GM21825 (cell line): ENCODE measurements at regions not wholly inside any gene's neighbourhood (a gene's known extent, or its start where the extent isn't known, plus 50 kb on each side); places are given as distances from the start of the nearest gene placed in this dataset.

Experiments used
- ATAC-seq: cut with Tn5 transposase; IDR thresholded peaks from one replicate; pipeline ENCODE4 v1.9.1; 2021; ENCODE audit warnings: mild to moderate bottlenecking, moderate library complexity; ENCODE audit not compliant: unreplicated experiment

DNA sequence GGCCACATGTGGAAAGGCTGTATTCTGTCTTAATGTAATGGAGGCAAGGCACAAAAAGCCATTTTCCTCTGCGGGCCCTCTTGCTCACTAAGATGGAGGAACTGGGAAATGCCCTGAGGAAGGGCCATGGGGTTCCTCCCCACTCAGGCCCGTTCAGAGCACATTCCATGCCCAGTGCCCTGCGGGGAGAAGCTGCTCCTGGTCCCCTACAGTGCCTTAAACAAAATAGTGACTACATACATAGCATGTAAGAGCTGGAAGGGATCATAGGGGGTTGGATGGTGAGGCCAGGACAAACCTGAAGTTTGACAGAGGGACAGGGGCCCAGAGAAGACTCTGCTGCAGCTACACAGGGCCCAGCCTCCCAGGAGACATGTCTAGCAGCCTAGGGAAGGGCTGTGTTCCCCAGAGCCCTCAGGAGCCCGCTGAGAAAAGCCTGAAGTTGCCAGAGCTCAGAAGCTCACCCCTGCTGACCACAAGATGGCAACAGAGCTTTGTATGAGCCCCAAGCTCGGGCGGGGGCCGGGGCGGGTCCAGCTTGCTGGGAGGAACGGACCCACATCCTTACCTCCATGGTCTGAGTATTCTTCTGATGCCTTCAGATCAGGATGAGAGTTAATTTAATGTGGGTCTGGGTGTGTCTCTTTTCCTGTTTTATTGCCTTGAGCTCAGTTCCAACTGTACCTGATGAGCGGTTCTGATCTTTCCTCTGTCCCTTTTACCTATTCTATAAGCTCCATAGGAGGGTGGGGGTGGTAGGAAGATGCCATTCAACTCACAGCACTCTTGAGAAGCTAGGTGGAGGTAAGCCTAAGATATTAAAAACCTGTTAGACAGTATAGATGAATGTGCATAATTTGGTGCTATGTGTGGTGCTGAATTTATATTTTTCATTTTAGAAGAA, 242.9 kb downstream of the CDC5L start:
- ATAC-seq = no peak

DNA sequence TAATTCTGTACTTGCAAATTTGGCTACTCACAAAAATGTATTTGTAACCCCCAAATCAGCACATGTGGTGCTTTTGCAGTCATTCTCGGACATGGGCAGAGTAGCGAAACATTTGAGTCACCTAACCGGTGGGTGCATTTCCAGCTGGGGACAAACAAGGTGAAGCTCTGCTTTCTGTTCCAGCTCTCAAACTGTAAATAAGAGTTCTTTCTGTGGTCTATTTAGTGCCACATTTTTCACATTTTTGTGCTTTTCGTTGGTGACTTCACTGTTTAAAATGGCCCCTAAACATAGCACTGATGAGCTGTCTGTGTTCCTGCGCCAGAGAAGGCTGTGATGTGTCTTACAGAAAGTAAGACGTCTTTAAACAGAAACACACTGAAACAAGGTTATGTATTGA, 244.5 kb downstream of the CDC5L start:
- no peak for ATAC-seq

DNA sequence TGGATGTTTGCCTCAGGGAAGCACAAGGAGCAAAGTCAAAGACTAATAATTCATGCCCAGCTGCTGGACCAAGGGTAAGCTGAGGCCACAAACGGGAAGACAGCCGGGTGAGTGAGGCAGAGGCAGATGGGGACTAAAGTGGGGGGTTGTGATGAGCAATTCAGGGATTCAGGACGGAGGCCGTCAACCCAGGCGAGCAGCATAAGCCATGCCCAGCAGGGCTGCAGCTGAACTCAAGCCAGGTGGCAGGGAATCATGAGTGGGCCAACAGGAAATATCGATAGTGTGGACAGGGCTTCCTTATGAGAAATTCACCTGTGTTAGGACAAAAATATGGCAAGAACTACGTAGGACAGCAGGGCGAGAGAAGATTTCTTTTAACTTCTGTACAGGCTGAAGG, 246.8 kb downstream of the CDC5L start:
- ATAC-seq = no peak

DNA sequence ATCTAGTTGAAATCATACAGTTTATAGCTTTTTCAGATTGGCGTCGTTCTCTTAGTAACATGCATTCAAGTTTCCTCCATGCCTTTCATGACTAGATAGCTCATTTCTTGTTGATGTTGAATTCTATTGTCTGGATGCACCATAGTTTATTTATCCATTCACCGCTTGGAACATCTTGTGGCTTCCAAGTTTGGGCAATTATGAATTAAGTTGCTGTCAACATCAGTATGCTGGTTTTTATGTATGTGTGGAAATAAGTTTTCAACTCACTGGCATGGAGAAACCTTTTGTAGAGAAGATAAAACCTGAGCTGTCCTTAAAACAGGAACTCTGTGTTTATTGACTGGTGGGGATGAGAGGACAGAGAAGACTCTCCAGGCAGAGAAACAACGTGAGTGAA, 248.0 kb downstream of the CDC5L start:
- no peak for ATAC-seq

DNA sequence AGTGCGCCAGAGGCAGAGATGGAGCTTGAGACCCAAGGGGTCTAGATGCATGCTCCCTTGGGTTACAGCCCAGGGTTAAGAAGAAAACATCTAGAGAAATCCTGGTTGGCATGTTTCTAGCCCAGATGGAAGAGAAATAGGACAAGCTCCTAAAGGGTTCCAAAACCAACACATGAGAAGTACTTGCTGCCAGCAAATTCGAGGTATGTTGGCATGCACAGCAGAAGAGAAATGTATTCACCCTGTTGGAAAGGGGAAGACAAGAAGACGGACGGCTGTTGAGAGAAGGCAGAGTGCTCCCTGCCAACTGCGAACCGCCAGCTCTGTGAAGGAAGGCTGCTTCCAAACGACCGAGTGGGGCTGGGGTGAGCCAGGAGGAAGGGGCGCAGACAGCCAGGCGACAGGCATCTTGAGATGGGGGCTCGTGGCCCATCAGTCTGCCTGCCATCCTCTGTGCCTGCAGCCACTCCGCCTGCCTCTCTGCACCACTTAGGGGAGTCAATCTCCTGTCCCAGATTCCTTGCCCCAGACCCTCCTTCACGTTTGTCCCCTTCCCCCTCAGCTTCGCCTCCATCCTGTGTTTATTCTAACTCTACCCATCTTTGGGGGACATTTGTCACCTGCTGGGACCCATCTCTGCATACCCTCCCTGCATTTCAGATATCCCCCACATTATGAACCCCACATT, 249.2 kb downstream of the CDC5L start:
- no peak for ATAC-seq

DNA sequence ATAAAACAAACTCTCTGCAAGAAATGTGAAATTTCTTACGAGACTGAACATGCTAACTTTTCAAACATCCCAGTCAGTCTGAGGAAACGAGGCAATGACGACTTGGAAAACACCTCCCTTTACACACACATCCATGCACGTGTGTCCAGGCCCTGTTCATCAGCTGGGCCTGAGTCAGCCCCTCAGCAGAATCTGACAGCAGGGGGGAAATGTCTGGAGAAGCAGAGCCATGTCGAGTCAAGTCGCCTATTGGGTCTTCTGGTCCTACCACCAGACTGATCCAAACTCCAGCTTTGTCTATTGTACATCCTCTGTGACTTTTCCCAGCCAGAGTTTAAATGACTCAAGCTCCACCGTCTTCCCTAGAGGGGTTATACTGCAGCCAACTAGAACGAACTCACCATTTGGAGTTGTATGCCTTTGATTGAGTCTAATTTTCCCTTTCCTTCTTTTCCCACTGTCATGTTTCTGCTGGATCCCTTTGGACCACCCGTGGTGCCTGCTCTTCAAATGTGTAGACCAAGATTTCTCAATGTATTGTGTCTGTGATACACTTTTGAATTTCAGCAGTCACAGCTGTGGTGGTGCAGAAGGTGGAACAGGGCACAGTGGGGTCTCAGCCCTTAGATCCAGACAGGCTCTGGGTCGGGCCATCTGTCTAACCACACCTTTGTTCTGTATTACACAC, 254.0 kb downstream of the CDC5L start:
- no peak for ATAC-seq

DNA sequence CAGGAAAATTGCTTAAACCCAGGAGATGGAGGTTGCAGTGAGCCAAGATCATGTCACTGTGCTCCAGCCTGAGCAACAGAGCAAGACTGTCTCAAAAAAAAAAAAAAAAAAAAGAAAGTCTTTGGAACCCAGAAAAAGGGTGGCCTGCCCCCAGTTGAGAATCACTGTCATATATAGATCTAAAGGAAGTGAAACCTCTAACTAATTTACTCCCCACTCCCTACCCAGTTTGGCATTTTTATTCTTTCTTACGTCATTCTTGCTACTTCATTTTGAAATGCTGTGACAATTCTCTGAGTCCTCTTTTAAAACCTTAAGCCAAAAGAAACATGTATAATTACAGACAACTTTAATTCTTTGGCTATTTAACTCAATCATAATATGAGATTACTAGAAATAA, 254.8 kb downstream of the CDC5L start:
- ATAC-seq = no peak

DNA sequence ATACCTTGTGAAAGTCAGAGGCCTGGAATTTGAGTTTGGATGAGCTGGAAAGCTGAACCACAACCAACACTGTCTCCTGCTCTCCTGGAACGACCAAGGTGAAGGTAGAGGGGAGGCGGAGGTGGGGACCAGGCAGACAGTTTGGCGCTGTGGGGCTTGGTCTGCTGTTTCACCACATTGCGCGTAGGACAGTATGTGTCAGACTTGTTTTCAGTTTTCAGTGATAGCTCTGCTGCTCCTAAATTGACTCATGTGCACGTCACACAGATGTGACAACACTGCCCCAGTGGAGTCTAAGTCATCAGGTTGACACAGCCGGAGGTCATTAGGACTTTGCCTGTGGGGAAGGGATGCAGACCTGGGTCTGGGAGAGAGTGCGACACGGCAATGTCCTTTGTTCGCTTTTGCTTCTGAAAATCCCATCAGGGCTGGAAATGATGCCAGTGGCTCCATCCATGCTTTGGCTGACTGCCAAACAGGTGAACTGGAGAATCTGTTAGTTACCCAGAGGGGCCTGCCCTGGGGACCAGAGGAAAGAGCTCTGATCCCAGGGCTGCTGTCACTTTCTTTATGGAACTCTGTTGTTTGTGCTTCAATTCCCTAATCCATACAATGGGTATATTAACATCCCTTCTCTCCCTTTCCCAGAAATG, 255.5 kb downstream of the CDC5L start:
- ATAC-seq = no peak

DNA sequence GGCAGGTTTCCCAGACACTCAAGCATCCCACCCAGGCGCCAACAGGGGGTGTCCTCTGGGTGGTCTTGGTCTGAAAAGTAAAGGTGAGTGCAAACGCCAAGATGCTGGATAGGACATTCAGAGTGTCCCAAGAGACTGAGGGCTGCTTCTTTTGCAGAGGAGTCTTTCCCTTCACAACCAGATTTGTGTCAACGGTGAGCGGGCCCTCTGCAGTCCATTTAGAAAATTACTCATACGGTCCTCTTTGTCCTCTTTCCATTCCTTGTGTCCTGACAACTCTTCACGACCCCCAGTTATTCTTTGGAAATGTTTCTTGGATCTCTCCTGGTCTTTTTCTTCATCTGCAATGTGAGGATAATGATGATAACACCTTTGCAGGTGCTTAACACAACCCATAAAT, 257.8 kb downstream of the CDC5L start:
- ATAC-seq = no peak

DNA sequence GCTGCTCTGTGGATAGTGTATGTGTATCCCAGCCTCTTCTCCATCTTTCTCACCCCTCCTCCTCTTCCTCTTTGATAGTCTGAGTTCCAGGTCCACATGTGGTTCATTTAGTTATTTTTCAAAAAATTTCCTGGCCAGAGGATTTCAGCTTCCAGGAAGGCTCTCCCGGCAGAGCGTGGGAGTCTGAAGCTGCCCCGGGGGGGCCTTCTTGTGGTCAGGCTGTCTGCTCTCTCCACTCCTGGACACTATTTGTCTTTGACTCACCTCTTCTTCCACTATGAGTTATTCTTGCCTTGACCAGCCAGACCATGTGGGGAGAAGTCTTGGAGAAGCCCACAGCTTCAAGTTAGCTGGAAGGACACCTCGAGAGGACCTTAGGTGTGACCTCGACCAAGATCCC, 258.8 kb downstream of the CDC5L start:
- no peak for ATAC-seq

DNA sequence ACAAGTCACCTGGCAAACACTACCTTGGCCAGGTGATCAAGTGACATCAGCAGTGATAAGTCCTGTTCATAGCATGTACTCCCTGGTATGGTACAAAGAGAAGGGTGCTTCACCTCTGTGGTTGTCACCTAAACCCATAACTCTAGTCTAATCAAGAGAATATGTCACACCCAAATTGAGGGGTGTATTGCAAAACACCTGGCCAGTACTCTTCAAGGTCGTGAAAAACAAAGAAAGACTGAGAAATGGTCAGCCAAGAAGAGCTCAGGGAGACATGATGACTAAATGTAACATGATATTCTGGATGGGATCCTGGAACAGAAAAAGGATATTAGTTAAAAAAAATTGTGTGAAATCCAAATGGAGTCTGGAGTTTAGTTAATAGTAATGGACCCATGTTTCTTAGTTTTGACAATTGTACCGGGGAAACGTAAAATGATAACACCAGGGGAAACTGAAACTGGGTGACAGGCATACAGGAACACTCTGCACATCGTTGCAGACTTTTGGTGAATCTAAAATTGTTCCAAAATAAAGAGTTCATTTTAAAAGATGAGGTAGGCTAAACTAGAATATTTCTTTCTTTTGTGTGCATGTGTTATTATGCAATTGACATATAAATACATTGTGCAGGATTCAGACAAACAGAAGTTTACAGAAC, 262.0 kb downstream of the CDC5L start:
- ATAC-seq = no peak

DNA sequence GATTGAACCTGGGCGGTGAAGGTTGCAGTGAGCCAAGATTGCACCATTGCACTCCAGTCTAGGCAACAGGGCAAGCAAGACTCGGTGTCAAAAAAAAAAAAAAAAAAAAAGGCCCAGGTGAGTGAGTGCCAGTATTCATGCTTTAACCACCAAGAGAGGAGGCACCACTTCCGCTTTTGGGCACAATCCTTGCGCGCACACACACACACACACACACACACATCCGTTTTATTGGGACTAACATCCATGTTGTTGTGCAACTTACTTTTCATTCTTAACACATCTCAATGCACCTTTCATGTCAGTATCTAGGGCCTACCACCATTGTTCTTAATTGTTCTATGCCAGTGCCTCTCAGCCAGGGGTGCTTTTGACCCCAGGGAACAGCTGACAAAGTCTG, 263.0 kb downstream of the CDC5L start:
- ATAC-seq = no peak

DNA sequence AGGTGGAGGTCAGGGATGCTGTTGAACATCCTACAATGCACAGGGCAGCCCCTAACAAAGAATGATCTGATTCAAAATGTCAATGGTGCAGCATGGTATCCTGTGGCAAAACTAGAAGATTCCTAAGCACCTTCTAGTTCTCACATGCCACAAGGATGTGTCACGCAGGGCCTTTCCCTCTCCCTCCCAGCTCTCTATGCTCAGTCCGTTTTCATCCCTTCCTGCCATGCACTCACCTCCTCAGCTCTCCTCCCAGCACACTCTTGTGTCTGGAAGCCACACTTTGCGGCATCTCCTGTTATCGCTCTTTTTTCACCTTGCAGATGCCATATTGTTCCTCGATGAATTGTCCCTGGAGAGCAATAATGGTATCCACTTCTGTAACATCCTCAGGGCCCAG, 263.4 kb downstream of the CDC5L start:
- ATAC-seq = no peak

DNA sequence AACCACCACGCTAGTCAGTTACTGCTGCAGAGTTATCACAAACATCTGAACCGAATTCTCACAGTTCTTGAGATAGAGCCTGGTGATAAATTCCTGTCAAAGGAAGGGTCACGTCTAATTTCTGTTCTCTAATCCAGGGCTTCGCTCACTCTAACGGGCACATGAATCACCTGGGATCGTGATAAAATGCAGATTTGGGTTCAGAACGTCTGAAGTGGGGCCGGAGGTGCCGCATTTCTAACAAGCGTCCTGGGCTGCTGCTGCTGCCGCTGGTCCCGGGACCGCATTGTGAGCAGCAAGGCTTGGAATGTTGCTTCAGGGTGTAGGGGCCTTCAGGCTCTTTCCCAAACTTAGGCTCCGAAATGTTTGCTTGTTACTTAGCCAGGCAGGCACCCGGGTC, 264.1 kb downstream of the CDC5L start:
- no peak for ATAC-seq

DNA sequence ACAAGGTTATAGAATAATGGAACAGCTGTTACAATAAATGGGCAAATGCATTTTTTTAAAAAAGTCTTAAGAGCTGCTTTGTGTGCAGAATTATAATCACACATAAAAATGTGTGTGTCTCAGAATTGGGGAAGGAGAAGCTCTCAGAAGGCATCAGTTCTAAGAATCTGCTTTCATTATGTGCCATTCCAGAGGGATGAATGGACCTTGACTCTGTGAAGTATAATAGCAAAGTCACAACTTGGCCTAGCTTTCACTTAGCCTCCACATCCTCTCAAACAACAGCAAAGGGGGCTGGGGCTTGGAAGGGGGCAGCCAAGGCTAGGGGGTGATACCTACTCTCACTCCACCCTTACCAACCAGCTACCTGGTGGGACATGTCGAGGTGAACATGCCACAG, 265.0 kb downstream of the CDC5L start:
- ATAC-seq = no peak

DNA sequence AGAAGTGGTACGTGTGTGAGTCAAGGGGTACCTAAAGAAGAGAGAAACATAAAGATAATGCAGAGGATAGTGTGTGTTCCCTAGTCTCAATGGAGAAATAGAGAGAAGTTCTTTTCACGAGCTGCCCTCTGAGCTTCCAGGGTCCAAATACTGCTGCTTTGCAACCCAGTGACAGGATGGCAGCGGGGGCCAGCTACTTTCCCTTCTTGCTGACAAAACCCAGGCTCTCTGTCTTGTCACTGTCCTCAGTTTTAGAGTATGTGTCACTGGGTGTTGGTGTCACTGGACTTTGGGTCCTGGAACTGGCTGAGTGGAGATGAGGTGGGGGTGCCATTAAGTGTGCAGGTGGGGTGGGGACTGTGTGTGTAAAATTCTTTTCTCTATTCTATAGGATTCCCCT, 265.6 kb downstream of the CDC5L start:
- no peak for ATAC-seq

DNA sequence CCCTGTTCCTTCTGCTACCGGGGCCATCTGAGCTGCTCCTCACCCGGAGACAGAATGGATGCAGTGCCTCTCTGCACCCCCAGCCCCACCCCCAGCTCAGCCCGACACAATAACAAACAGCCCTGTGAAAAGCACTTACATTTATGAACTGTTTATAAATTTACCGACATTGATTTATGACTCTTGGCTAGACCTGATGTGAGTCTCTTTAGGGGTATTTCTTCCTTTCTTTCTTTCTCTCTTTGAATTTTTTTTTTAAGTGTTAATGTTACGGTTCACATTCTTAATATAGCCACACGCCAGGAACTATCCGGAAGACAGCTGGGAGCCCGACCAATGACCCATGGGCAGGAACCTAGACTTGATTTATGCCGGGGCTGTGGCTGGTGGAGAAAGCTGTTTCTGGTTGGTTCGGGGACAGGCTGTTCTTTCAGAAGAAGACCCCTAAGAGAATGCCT, 266.3 kb downstream of the CDC5L start:
- no peak for ATAC-seq

DNA sequence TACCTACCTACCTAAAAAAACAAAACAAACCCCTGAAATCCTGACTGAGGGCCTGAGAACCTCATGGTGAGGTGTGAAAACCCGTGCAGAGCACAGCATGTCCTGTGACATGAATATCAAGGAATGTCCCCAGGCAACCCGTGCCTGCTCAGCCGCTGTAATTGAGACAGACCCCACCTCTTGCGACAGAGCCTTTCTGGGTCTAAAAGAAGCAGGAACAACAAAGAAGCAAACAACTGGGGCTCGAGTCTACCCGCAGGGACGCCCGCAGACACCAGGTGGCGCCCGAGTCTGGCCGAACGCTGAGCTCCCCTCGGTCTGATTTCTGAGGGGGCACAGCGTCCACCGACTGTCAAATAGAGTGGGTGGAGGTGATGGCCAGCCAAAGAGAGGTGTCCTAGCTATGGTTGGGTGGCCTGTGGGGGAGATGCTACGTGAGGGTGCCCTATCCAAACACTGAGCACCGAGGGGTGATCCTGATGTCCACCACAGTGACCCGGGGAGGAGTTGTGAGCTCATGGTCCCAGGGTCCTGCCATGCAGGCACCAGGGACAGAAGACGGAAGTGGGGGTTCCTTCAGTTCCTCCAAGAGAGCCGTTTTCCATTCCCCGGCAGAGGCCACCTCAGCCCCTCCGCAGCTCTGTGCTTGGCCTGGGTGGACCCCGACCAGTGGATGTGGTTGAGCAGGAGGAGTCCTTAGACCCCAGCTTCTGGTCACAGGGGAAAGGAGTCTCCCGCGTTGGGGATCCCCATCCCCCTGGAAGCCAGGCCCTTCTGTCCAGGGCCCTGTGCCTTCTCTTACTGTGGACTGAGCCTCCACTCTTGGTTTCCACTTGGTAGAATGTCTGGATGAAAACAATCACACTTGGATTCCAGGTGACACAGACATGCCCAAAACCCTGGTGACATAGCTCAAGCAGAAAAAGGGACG, 268.2 kb downstream of the CDC5L start:
- peak; percentile 50 for ATAC-seq

DNA sequence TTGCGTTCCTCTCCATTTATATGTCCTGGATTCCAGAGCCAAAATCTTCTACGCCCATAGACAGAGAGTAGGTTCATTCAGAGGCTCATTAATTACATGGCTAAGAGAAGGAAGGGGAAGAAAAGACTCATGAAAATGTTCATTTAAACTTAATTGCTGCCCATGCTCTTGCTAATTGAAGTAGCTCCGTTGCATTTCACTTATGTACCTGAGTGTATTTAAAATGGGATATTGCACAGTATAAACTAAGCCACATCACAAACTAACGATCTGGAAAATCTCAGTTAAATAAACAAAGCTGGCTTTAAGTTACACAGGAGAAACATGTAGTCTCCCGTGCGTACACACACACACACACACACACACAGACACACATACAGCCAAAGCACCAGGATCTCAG, 269.2 kb downstream of the CDC5L start:
- ATAC-seq = no peak
